ENCODE measurements at regions not wholly inside any gene's neighbourhood (a gene's known extent, or its start where the extent isn't known, plus 50 kb on each side); places are given as distances from the start of the nearest gene placed in this dataset.

GRCh38 chr1:199172171-199173124, 533.6 kb downstream of the PTPRC start:
- no peak for DNase-seq

DNA sequence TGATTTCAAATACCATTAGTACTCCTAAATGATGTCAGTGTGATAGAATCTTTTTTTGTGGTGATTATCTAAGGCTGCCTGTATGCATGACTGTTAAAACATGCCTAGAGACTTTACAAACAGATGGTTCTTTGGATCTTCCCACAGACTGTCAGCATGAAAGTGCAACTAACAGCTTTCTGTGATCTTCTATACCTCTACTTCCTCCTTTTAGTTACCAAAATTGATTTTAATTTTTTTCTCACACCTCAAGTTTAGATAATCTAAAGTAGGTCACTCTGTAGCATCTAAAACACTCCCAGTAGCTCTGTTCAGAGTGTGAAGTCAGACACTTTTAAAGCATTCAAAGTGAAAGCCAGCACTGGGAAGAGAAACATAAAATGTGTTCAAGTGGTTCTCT, 534.5 kb downstream of the PTPRC start:
- DNase-seq = peak; percentile 81

DNA sequence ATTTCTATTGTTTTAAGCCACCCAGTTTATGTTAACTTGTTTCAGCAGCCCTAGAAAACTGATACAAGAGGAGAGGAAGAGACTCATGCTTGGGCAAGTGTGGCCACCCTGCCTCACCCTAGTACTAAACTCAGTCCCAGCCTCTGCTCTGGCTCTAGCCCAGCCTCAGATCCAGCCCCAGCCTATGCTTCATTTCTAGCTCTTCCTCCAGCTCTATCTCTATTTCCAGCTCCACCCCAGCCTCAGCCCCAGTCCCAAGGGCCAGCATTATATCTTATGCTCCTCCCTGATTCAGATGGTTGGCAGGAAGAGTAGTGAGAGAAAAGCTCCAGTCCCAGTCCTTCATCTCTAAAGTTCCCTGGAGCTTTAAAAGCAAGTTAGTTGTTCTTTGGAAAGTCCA, 535.5 kb downstream of the PTPRC start:
- DNase-seq = peak; percentile 24

GRCh38 chr1:199176713-199177112, 537.9 kb downstream of the PTPRC start:
- no peak for DNase-seq

- no peak for DNase-seq
Measured at GRCh38 chr1:199177241-199177640, 538.4 kb downstream of the PTPRC start.

- no peak for DNase-seq
Measured at GRCh38 chr1:199178646-199179045, 539.8 kb downstream of the PTPRC start.

- peak; percentile 67 for DNase-seq
Measured at GRCh38 chr1:199182186-199182843, 543.5 kb downstream of the PTPRC start.

DNA sequence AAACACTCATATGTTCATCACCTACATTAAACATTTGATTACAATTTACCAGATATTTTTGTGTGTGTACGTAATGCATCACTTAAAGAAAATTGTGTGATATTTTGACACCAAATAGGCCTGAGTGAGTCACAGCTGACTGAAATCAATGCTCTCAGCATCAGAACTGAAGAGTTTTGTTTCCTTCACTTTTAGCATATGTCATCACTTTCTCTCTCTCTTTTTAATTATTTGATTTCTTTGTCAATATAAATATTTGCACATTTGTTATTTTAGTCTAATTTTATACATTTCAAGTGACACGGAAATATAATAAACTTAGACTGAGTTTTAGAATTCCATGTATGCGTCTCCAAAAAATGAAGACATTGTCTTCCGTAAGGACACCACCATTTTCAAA, 545.3 kb downstream of the PTPRC start:
- no peak for DNase-seq

GRCh38 chr1:199194862-199195261, 556.0 kb downstream of the PTPRC start:
- no peak for DNase-seq

- no peak for DNase-seq
Measured at GRCh38 chr1:199197695-199198094, 558.9 kb downstream of the PTPRC start.

DNA sequence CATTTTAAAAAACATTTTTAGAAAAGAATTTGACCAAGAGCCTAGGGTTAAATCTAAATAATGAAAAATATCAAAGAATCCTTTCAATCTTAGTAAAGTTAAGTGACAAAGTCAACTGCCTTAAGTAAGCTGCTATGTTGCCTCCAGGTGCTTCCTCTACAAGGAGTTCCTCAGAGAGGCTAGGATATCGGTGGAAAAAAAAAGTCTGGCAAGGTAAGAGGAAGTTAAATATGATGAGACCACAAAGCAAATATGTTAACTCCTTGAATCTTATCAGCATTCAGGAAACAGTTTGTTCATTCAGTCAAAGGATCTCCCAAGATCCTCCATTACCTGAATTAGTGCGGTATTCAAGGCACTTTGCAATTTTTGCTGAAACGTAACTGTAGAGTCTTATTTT, 563.5 kb downstream of the PTPRC start:
- DNase-seq = peak; percentile 76

DNA sequence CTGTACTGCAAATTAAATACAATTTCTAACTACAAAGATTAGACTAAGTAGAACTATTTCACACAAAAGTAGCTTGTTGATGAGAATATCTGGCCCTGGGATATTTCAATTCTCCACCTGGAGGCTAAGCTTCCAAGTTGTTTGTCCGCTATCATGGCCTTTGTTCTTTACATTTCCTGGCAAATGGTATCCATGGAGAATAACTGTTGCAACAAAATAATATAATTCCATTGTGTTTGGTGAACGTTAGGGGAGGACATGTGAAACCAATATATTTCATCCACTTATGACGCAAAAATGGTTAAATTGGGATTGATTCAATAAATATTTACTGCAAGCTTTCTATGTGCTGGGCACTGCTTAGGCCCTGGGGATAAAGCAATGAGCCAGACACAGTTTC, 565.4 kb downstream of the PTPRC start:
- DNase-seq = no peak

DNA sequence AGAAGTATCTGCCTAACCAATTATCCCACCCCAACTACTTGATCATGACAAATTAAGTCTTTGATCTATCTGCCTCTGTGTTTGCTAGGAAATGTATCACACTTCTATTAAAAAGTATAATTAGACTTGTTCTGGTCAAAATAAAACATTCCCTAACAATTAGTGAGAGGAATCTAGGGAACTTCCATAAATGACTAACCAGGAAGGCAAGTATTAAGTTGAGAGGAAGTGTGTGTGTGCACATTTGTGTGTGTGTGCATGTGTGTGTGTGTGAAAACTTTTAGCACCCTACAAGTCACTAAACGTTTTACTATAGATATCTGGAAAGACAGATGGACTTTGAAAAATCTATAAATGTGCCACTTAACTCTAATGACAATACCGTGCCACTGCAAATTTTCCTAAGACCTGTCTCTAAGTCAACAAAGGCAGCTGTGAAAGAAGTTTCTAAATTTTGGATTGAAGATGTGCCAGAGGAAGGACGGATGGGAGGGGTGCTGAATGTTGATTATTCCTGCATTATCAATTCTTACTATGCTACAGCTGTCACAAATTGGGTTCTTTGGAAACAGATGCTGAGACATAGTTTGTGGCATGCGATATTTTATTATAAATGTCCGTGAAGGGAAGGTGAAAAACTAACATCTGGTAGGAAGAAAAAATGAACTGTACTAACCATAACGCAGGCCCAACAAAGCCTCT, 567.1 kb downstream of the PTPRC start:
- DNase-seq = no peak

DNA sequence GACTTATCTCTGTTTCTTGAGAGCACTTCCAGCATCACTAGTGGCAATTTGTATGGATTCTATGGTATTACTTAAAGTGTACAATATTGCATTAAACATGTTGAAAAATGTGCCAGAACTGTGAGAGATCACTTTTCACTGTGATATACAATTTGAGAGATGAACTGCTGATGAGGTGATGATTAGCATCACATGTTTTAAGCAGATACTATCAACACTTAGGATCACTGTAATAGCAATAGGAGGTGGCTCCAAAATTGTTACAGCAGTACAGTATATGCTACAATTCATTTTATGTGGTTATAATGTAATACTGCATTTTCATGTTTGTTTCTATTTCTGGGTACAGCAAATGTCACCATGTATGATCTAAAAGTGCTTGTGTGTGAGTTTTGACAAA, 570.0 kb downstream of the PTPRC start:
- no peak for DNase-seq

- DNase-seq = peak; percentile 35
Measured at GRCh38 chr1:199218065-199218464, 579.2 kb downstream of the PTPRC start.

- no peak for DNase-seq
Measured at GRCh38 chr1:199218533-199218932, 579.7 kb downstream of the PTPRC start.

GRCh38 chr1:199220031-199220430, 581.2 kb downstream of the PTPRC start:
- no peak for DNase-seq

GRCh38 chr1:199221371-199222150, 582.7 kb downstream of the PTPRC start:
- peak; percentile 11 for DNase-seq

DNA sequence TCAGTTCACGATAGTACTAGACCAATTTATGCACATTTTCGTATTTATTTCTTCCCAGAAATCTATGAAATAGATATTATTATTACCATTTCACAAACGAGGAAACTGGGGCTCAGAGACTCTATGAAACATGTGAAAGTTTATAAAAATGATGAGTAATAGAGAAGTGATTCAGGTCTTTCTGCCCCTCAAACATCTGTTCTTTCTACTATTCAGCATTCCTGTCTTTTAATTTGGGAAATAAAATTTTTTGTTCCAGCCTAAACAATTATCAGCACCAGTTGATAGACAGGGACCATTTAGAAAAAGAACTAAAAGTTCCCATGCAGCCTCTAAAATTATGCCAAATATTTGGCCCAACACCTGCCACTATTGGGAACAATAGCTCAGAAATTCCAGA, 585.1 kb downstream of the PTPRC start:
- DNase-seq = no peak

DNA sequence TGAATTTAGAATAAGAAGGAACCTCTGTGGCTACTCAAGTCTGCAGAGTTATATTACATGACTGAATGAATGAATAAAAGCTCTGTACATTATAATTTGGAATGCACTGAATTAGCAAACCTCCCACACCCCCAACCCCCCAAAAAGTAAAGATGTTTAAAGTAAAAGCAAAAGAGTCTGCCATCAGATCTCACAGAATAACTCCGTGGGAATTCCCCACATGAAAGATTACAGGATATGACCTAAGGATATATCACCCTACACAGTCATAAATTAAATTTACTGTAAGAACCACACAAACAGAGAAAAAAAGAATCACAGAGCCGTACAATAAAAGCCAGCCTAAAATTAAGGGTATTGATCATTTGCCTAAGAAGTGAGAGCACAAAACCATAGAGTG, 587.3 kb downstream of the PTPRC start:
- no peak for DNase-seq

GRCh38 chr1:199242147-199242546, 603.3 kb downstream of the PTPRC start:
- DNase-seq = peak; percentile 28

DNA sequence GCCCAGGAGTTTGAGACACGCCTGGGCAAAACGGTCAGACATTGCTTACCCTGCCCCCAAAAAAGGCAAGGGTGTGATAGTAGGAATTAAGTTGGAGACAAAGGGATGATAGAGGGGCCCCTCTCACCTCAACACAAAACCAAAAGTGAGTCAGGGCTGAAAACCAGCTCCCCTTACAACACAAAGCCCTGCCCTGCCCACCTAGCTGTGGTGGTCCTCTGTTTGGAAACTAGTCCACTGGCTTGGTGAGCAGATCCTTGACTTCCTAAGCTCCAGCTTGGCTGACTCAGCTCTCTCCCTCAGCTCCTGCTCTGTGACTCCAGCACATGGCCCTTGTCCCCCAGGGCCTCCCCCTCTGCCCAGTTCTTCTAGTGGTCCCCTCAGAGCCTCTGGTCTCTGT, 603.8 kb downstream of the PTPRC start:
- no peak for DNase-seq

All from hematopoietic multipotent progenitor cell treated with erythropoietin and hydrocortisone succinate and interleukin-3 and kit ligand, for 4 days (in vitro differentiated cells).